Effector memory CD4-positive, alpha-beta T cell (primary cell): ENCODE measurements at regions not wholly inside any gene's neighbourhood (a gene's known extent, or its start where the extent isn't known, plus 50 kb on each side); places are given as distances from the start of the nearest gene placed in this dataset.

ENCODE experiments used
- DNase-seq, 3 donors: peaks; one replicate each; pipeline ENCODE4 v3.0.0-alpha.2; 2020
- H3K27ac ChIP-seq: 2 replicates; pipeline ENCODE4 v1.7.0; 2013; ENCODE audit warnings: mild to moderate bottlenecking, low read length, moderate library complexity; ENCODE audit not compliant: insufficient read depth, poor library complexity, severe bottlenecking
- H3K27me3 ChIP-seq: replicated peaks from 2 replicates; pipeline ENCODE4 v1.7.0; 2013; ENCODE audit warnings: mild to moderate bottlenecking, low read length; ENCODE audit not compliant: insufficient read depth, control insufficient read depth, poor library complexity, severe bottlenecking
- H3K36me3 ChIP-seq: 2 replicates; pipeline ENCODE4 v1.7.0; 2013; ENCODE audit warnings: mild to moderate bottlenecking, low read length, moderate library complexity; ENCODE audit not compliant: control insufficient read depth, insufficient read depth
- H3K4me1 ChIP-seq: 2 replicates; pipeline ENCODE4 v1.7.0; 2013; ENCODE audit warnings: low read length, mild to moderate bottlenecking; ENCODE audit not compliant: control insufficient read depth, insufficient read depth, poor library complexity, severe bottlenecking
- H3K4me3 ChIP-seq: 2 replicates; pipeline ENCODE4 v1.7.0; 2013; ENCODE audit warnings: low read length, low read depth, mild to moderate bottlenecking; ENCODE audit not compliant: insufficient read depth, poor library complexity, severe bottlenecking
- H3K9me3 ChIP-seq: 2 replicates; pipeline ENCODE4 v1.7.0; 2013; ENCODE audit warnings: mild to moderate bottlenecking, low read length, moderate library complexity; ENCODE audit not compliant: control insufficient read depth

DNA sequence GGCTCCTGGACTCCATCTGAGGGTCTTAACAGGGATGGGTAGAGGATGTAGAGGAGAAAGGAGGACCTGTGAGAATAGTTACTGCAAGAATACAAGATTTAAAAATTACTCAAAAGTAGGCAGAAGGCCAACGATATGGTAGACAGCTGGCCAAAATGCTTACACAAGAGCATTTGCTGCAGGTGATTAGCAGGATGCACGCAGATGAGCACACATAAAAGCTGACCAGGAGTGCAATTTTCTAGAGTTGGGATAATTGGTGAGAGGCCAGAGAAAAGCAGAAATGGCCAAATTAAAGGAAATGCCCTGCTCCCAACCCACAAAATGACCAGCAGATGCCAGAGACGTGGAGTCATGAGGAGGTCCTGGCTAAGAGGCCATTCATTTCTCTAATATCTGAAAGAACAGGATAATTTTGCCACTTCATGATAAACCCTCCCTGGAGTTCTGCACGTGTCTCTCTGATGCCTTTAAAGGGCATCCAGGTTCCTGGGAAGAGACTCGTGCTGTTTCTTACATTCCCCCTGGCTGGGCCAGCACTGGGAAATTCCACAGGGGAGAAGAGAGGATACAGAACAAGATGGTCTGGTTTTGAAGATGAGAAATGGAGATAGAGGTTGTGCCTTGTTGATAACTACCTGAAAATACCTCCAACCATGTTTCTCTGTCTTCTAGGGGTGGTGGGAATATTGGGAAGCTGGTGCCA lies 62.3 kb upstream of the KCNA3 start:
- Histone ChIP-seq H3K4me3 (no peak overlapping the region), H3K27me3 (no peaks in the 10 kb centered on the region), H3K27ac (no peak overlapping the region), H3K36me3 (no peaks in the 10 kb centered on the region), H3K4me1 (no peaks in the 10 kb centered on the region), H3K9me3 (no peaks in the 10 kb centered on the region)
- no peak for DNase-seq

DNA sequence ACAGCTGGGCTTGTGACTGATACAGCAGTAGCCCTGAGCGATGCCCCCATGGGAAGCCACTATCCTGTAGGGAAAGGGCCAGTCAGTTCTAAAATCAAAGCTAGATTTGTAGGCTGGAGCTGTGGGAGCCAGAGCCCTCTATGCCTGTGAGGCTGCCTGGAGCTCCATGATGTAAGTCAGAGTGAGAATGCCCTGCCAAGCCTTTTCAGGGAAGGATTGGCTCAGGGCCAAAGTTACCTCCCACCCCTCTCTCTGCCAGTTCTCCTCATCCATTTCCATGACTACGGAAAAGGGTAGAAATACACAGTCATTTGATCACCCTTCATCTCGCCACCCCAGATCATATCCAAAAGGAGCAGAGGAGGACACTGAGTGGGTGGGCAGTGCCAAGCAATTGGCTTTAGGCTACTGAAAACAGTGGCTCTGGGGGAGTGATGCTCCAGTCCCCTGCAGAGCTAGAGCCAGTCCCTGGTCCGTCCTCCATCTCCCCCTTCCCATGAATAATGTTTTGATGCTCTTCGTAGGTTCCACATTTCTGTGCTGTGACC lies 59.5 kb upstream of the KCNA3 start:
- H3K4me3 ChIP-seq: no peak overlapping the region
- no peaks in the 10 kb centered on the region for H3K9me3 ChIP-seq
- no peaks in the 10 kb centered on the region for H3K4me1 ChIP-seq
- H3K27ac ChIP-seq: no peak overlapping the region
- H3K36me3 ChIP-seq: no peaks in the 10 kb centered on the region
- no peak for DNase-seq
- H3K27me3 ChIP-seq: no peaks in the 10 kb centered on the region

DNA sequence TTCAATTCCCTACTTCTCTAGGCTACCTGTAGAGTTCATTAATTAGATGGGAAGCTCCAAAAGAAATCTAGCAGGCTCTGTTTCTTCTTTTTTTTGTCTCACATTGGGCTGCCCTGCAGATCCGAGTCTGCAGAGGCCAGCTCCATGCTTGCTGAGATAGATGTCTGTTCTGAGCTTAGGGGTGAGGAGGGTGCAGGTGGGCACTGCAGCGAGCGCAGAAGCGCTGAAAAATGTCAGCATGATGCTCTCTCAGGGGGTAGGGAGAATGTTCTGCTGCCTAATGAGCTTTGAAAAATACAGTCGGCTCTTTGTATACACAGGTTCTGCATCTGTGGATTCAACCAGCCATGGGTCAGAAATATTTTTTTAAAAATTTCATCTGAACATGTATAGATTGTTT lies 56.8 kb upstream of the KCNA3 start:
- no peak for DNase-seq
- Histone ChIP-seq H3K27me3 (no peaks in the 10 kb centered on the region), H3K4me1 (peaks cover 10% of the 10 kb centered on the region), H3K36me3 (no peaks in the 10 kb centered on the region), H3K9me3 (no peaks in the 10 kb centered on the region), H3K27ac (no peak overlapping the region), H3K4me3 (no peak overlapping the region)

DNA sequence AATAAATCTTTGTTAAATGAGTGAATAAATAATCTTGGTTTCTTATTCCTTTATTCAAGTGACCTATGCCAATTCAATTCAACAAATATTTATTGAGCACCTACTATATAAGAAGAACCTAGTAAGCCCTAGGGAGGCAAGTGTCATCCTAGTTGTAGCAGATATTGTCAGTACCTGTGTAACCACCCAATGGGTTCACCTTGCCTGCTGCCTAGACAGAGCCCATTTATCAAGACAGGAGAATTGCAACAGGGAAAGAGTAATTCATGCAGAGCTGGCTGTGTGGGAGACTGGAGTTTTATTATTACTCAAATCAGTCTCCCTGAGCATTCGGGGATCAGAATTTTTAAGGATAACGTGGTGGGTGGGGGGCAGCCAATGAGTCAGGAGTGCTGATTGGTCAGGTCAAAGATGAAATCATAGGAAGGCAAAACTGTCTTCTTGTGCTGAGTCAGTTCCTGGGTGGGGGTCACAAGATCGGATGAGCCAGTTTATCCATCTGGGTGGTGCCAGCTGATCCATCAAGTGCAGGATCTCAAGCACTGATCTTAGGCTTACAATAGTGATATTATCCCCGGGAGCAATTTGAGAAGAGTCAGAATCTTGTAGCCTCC lies 53.8 kb upstream of the KCNA3 start:
- Histone ChIP-seq H3K27ac (no peak overlapping the region), H3K27me3 (no peaks in the 10 kb centered on the region), H3K4me1 (peaks cover 16% of the 10 kb centered on the region), H3K4me3 (no peak overlapping the region), H3K9me3 (no peaks in the 10 kb centered on the region), H3K36me3 (no peaks in the 10 kb centered on the region)
- DNase-seq: no peak

DNA sequence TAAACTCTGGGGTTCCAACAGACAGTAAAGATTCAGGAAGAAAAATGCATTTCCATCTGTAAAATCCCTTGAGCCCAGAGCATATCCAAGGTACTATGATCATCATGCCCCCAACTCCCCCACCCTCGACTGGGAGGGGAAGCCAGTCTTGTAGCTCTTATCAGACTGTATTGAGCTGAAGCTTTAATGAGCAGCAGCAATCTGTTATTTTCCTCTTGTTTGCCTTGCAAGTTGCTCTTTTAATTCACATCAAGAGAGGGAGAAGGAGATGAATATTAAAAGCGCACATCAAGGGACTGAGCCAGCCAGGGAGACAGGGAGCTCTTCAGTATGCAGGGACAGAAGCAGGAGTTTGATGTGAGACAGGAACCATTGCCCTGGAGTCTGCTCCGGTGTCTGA lies 52.5 kb upstream of the KCNA3 start:
- H3K36me3 ChIP-seq: no peaks in the 10 kb centered on the region
- DNase-seq: no peak
- H3K9me3 ChIP-seq: no peaks in the 10 kb centered on the region
- no peak overlapping the region for H3K27ac ChIP-seq
- no peak overlapping the region for H3K4me3 ChIP-seq
- H3K4me1 ChIP-seq: peaks cover 16% of the 10 kb centered on the region
- H3K27me3 ChIP-seq: no peaks in the 10 kb centered on the region

DNA sequence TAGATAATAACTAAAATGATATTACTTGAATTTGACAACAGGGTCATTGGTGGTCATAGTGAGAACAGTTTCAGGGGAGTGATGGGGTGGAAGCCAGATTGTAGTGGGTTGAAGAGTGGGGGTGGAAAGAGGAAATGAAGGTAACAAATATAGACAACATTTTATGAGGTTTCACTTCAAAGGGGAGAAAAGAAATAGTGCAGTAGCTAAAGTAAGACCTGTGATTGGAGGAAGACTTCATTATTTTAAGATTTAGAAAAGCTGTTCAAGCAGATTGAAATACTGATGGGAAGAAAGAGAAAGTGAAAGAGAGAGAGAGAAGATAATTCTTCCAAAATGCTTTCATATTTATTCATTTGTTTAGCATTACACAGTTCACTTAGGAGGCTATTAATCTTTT lies 52.0 kb upstream of the KCNA3 start:
- Histone ChIP-seq H3K9me3 (no peaks in the 10 kb centered on the region), H3K27ac (no peak overlapping the region), H3K27me3 (no peaks in the 10 kb centered on the region), H3K36me3 (no peaks in the 10 kb centered on the region), H3K4me1 (peaks cover 16% of the 10 kb centered on the region), H3K4me3 (no peak overlapping the region)
- DNase-seq: no peak
